Kidney (tissue), 13 donors: ENCODE measurements at regions not wholly inside any gene's neighbourhood (a gene's known extent, or its start where the extent isn't known, plus 50 kb on each side); places are given as distances from the start of the nearest gene placed in this dataset.
A peak's percentile ranks its signal among the peaks of the same experiment; 100 is the strongest.
"Not testable (repeated sequence)": the region's sequence is repeated elsewhere in the genome, so short reads cannot be mapped to it uniquely, and the experiment has no call there.

ENCODE experiments used
- DNase-seq, 5 donors: peaks; one replicate each; pipeline ENCODE4 v3.0.0-alpha.2; 2013 to 2020
- FAIRE-seq: peaks from 2 replicates; lab custom pipeline; 2012; peaks lifted over from hg19 to GRCh38; lab: Jason Lieb, UNC
- H3K27ac ChIP-seq, 2 donors: one replicate each; pipeline ENCODE4 v1.7.0; 2013; ENCODE audit warnings: low read depth in 2 of 2, low read length in 2 of 2, inconsistent platforms in 1 of 2
- H3K27me3 ChIP-seq: one replicate; pipeline ENCODE4 v1.7.1; 2013; ENCODE audit warnings: low read length, inconsistent platforms; ENCODE audit not compliant: control insufficient read depth, insufficient read depth
- H3K36me3 ChIP-seq, 3 donors: one replicate each; pipeline versions ENCODE4 v1.7.0 to v1.7.1; 2013; ENCODE audit warnings: low read length in 3 of 3, control low read depth in 1 of 3, inconsistent platforms in 1 of 3; ENCODE audit not compliant: insufficient read depth in 3 of 3, control insufficient read depth in 2 of 3
- H3K4me1 ChIP-seq, 3 donors: one replicate each; pipeline versions ENCODE4 v1.7.0 to v1.7.1; 2013; ENCODE audit warnings: low read length in 3 of 3, inconsistent platforms in 1 of 3, low read depth in 1 of 3; ENCODE audit not compliant: control insufficient read depth in 2 of 3, insufficient read depth in 2 of 3
- H3K4me3 ChIP-seq, 3 donors: one replicate each; pipeline versions ENCODE4 v1.7.0 to v1.8.1; 2013; ENCODE audit warnings: low read length in 3 of 3, control low read depth in 1 of 3, inconsistent platforms in 1 of 3
- H3K9ac ChIP-seq, 3 donors: one replicate each; pipeline versions ENCODE4 v1.7.0 to v1.7.1; 2013; ENCODE audit warnings: low read length in 3 of 3, control low read depth in 1 of 3, inconsistent platforms in 1 of 3
- H3K9me3 ChIP-seq, 3 donors: one replicate each; pipeline versions ENCODE4 v1.7.0 to v1.7.1; 2013; ENCODE audit warnings: low read length in 3 of 3, control low read depth in 1 of 3, inconsistent platforms in 1 of 3; ENCODE audit not compliant: control insufficient read depth in 2 of 3, insufficient read depth in 1 of 3
- CTCF ChIP-seq: IDR thresholded peaks from 3 replicates; pipeline ENCODE4 v1.5.1; 2012; ENCODE audit warnings: mild to moderate bottlenecking, moderate library complexity, borderline replicate concordance; ENCODE audit not compliant: insufficient read depth; ENCODE audit errors: extremely low read depth
- intact Hi-C: fragments of 100-400 bp; cut with DNase I; formaldehyde crosslinking; loops from one replicate; pipeline ENCODE4 v1.11.1; 2022
- donor health status: control.
- donor health status: control.
- donor health status: control.
- donor health status: control.
- donor health status: control.
- donor health status: DM: yes; HTN: yes; CAD: no.
- donor health status: Normal renal cell carcinoma (clear cell type).

DNA sequence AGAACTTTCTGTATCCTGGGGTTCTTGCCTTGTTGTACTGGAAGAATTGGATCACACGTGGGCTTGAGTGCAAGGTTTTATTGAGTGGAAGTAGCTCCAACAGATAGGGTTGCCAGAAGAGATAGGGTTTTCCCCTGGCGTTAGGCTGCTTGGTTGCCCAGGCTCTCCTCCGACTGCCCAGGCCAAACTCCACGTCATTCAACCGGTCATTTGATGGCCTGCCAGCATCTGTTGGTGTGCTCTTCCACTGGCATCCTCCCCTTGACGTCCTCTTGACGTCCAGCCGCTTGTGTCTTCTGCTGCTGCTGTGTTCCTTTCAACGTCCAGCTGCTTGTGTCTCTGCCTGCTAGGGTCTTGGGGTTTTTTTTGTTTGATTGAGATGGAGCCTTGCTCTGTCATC, 111.2 kb upstream of the XIST start:
- no peak overlapping the region for H3K27ac ChIP-seq
- no peaks in the 10 kb centered on the region for H3K9me3 ChIP-seq
- FAIRE-seq (no peak), DNase-seq (no peak)
- intact Hi-C loops = no loop called here
- no peak overlapping the region for H3K9ac ChIP-seq
- no peaks in the 10 kb centered on the region for H3K27me3 ChIP-seq
- no peaks in the 10 kb centered on the region for H3K4me1 ChIP-seq
- peaks cover 0 to 2% (median 0%) of the 10 kb centered on the region in 3 donors for H3K36me3 ChIP-seq
- TF ChIP-seq CTCF = no peak
- no peak overlapping the region for H3K4me3 ChIP-seq

GRCh38 chrX:73962948-73963347, 110.4 kb upstream of the XIST start:
- Histone ChIP-seq H3K9ac (no peak overlapping the region), H3K27ac (no peak overlapping the region), H3K4me1 (no peaks in the 10 kb centered on the region), H3K27me3 (no peaks in the 10 kb centered on the region), H3K4me3 (no peak overlapping the region), H3K9me3 (no peaks in the 10 kb centered on the region), H3K36me3 (peaks cover 0 to 2% (median 0%) of the 10 kb centered on the region in 3 donors)
- no peak for TF ChIP-seq CTCF
- DNase-seq = no peak
- intact Hi-C loops = no loop called here
- no peak for FAIRE-seq

DNA sequence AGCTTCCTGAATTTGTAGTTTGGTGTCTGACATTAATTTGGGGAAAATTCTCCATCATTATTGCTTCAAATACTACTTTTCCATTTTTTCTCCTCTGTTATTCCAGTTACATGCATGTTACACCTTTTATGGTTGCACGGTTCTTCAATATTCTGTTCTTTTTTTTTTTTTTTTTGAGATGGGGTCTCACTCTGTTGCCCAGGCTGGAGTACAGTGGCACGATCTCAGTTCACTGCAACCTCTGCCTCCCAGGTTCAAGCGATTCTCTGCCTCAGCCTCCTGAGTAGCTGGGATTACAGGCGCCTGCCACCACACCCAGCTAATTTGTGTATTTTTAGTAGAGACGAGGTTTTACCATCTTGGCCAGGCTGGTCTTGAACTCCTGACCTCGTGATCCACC, 109.4 kb upstream of the XIST start:
- H3K4me3 ChIP-seq, intact Hi-C loops, H3K27me3 ChIP-seq, H3K27ac ChIP-seq, H3K9ac ChIP-seq, H3K36me3 ChIP-seq, H3K9me3 ChIP-seq, DNase-seq, H3K4me1 ChIP-seq, FAIRE-seq: not testable (repeated sequence)

GRCh38 chrX:73944563-73944908, 92.0 kb upstream of the XIST start:
- H3K4me3 ChIP-seq = peak overlapping the region; percentile 91 to 99 (median 96)
- H3K36me3 ChIP-seq = peaks cover 0 to 2% (median 0%) of the 10 kb centered on the region in 3 donors
- DNase-seq (peak in 1 of 5 donors; percentile 77), FAIRE-seq (no peak)
- no peaks in the 10 kb centered on the region for H3K9me3 ChIP-seq
- no peaks in the 10 kb centered on the region for H3K4me1 ChIP-seq
- H3K9ac ChIP-seq = peak overlapping the region; percentile 60 to 99 (median 90)
- intact Hi-C loops = no loop called here
- peak overlapping the region; percentile 67 to 80 for H3K27ac ChIP-seq
- TF ChIP-seq CTCF = no peak
- no peaks in the 10 kb centered on the region for H3K27me3 ChIP-seq
